ENCODE measurements at regions not wholly inside any gene's neighbourhood (a gene's known extent, or its start where the extent isn't known, plus 50 kb on each side); places are given as distances from the start of the nearest gene placed in this dataset.

- no peak for TF ChIP-seq CTCF (IDR thresholded peaks at IDR 0.05)
- no peak for ATAC-seq (ENCODE audit: low FRiP score)
- no peak for DNase-seq (ENCODE audit: low spot score)
Measured at GRCh38 chr4:119894650-119895208, 171.9 kb downstream of the MAD2L1 start.

GRCh38 chr4:119873794-119874325 is 192.8 kb downstream of the MAD2L1 start:
- TF ChIP-seq CTCF (IDR thresholded peaks at IDR 0.05) = no peak
- DNase-seq (ENCODE audit: low spot score) (no peak), ATAC-seq (ENCODE audit: low FRiP score) (no peak)

- DNase-seq (ENCODE audit: low spot score) (no peak), ATAC-seq (ENCODE audit: low FRiP score) (no peak)
- TF ChIP-seq CTCF (IDR thresholded peaks at IDR 0.05) = no peak
Measured at GRCh38 chr4:119873132-119873531, 193.5 kb downstream of the MAD2L1 start.

GRCh38 chr4:119872371-119873016 is 194.2 kb downstream of the MAD2L1 start:
- no peak for ATAC-seq (ENCODE audit: low FRiP score)
- no peak for TF ChIP-seq CTCF (IDR thresholded peaks at IDR 0.05)
- DNase-seq (ENCODE audit: low spot score) = no peak

- ATAC-seq (ENCODE audit: low FRiP score) (no peak), DNase-seq (ENCODE audit: low spot score) (no peak)
- TF ChIP-seq CTCF (IDR thresholded peaks at IDR 0.05) = no peak
Measured at GRCh38 chr4:119870856-119871255, 195.8 kb downstream of the MAD2L1 start.

- no peak for DNase-seq (ENCODE audit: low spot score)
- ATAC-seq (ENCODE audit: low FRiP score) = no peak
- TF ChIP-seq CTCF (IDR thresholded peaks at IDR 0.05) = no peak
Measured at GRCh38 chr4:119865789-119866188, 200.9 kb downstream of the MAD2L1 start.

- no peak for ATAC-seq (ENCODE audit: low FRiP score)
Measured at GRCh38 chr4:119865389-119865788, 201.3 kb downstream of the MAD2L1 start.

More at GRCh38 chr4:119865389-119865788, 201.3 kb downstream of the MAD2L1 start:
- no peak for DNase-seq (ENCODE audit: low spot score)
- no peak for TF ChIP-seq CTCF (IDR thresholded peaks at IDR 0.05)
